Choroid plexus epithelial cell (primary cell): ENCODE measurements at regions not wholly inside any gene's neighbourhood (a gene's known extent, or its start where the extent isn't known, plus 50 kb on each side); places are given as distances from the start of the nearest gene placed in this dataset.
"Not testable (repeated sequence)": the region's sequence is repeated elsewhere in the genome, so short reads cannot be mapped to it uniquely, and the experiment has no call there.

Source experiments
- DNase-seq: peaks from one replicate; pipeline ENCODE4 v3.0.0-alpha.2; 2010; ENCODE audit warnings: low read depth
- H3K4me3 ChIP-seq: 2 replicates; pipeline ENCODE4 v1.5.1; 2011; ENCODE audit warnings: low read depth, mild to moderate bottlenecking, control low read depth, low read length, moderate library complexity
- TF ChIP-seq, protein P1 (sequence below): conservative IDR thresholded peaks from 2 replicates; pipeline ENCODE4 v1.5.1; 2011; ENCODE audit warnings: low read depth, mild to moderate bottlenecking, control low read depth, inconsistent platforms, low read length, moderate library complexity

DNA sequence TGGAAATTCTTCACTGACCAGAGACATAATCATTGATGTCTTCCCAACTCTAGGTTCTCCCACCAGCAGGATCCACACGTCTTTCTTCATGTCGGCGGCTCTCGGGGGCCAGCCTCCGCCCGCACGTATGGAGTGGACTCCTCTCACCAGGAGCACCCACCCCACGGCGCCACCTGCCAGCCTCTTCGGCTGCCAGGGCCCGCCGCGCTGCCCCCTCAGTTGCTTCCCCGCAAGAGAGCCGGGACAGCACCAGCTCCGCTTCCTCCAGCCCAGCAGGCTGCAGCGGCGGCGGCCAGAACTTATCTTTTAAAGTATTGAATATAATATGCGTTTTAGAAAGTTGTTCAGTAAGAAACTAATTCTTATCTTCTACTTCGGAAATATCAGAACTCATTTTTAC is 273.5 kb downstream of the LIPI start:
- DNase-seq, result no peak
- no peak overlapping the region for H3K4me3 ChIP-seq
- TF ChIP-seq, protein P1, sequence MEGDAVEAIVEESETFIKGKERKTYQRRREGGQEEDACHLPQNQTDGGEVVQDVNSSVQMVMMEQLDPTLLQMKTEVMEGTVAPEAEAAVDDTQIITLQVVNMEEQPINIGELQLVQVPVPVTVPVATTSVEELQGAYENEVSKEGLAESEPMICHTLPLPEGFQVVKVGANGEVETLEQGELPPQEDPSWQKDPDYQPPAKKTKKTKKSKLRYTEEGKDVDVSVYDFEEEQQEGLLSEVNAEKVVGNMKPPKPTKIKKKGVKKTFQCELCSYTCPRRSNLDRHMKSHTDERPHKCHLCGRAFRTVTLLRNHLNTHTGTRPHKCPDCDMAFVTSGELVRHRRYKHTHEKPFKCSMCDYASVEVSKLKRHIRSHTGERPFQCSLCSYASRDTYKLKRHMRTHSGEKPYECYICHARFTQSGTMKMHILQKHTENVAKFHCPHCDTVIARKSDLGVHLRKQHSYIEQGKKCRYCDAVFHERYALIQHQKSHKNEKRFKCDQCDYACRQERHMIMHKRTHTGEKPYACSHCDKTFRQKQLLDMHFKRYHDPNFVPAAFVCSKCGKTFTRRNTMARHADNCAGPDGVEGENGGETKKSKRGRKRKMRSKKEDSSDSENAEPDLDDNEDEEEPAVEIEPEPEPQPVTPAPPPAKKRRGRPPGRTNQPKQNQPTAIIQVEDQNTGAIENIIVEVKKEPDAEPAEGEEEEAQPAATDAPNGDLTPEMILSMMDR, result no peak

DNA sequence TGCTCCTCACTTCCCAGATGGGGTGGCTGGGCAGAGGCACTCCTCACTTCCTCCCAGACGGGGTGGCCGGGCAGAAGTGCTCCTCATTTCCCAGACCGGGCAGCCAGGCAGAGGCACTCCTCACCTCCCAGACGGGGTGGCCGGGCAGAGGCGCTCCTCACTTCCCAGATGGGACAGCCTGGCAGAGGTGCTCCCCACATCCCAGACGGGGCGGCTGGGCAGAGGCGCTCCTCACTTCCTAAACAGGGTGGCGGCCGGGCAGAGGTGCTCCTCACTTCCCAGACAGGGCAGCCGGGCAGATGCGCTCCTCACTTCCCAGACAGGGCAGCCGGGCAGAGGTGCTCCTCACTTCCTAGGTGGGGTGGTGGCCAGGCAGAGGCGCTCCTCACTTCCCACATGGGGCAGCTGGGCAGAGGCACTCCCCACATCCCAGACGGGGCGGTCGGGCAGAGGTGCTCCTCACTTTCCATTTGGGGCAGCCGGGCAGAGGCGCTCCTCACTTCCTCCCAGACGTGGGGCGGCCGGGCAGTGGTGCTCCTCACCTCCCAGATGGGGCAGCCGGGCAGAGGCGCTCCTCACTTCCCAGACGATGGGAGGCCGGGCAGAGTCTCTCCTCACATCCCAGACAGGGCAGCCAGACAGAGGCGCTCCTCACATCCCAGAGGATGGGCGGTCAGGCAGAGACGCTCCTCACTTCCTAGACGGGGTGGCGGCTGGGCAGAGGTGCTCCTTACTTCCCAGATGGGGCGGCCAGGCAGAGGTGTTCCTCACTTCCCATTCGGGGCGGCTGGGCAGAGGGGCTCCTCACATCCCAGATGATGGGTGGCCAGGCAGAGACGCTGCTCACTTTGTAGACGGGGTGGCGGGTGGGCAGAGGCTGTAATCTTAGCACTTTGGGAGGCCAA is 274.5 kb downstream of the LIPI start:
- DNase-seq, H3K4me3 ChIP-seq: not testable (repeated sequence)

DNA sequence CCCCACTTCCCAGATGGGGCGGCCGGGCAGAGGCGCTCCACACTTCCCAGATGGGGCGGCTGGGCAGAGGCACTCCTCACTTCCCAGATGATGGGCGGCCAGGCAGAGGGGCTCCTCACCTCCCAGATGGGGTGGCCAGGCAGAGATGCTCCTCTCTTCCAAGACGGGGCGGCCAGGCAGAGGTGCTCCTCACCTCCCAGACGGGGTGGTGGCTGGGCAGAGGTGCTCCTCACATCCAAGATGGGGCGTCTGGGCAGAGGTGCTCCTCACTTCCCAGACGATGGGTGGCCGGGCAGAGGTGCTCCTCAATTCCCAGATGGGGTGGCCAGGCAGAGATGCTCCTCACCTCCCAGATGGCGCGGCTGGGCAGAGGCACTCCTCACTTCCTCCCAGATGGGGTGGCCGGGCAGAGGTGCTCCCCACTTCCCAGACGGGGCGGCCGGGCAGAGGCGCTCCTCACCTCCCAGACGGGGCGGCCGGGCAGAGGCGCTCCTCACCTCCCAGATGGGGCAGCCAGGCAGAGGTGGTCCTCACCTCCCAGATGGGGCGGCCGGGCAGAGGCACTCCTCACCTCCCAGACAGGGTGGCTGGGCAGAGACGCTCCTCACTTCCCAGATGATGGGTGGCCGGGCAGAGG is 275.2 kb downstream of the LIPI start:
- H3K4me3 ChIP-seq, DNase-seq: not testable (repeated sequence)

DNA sequence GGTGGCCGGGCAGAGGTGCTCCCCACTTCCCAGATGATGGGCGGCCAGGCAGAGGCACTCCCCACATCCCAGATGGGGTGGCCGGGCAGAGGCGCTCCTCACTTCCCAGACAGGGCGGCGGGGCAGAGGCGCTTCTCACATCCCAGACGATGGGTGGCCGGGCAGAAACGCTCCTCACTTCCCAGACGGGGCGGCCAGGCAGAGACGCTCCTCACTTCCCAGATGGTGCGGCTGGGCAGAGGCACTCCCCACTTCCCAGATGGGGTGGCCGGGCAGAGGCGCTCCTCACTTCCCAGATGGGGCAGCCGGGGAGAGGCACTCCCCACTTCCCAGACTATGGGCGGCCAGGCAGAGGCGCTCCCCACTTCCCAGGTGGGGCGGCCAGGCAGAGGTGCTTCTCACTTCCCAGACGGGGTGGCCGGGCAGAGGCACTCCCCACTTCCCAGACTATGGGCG is 275.8 kb downstream of the LIPI start:
- H3K4me3 ChIP-seq, DNase-seq: not testable (repeated sequence)

DNA sequence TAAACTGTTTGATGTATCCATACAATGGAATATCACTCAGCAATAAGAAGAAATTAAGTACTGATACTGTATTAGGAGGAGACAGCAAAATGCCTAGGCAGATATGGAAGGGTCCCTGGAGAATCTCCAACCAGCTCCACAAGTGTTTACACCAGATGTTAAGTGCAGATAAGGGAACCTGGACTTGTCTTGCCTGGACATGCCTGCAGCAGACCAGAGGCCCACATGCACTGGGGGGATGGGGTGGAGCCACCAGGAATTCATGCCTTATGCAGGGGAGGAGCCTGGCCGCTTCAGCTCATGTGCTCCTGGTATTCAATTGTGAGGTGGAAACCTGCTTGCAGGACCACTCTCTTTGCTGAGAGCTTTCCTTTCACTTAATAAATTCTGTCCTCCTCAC is 287.6 kb downstream of the LIPI start:
- not testable (repeated sequence) for H3K4me3 ChIP-seq, DNase-seq

DNA sequence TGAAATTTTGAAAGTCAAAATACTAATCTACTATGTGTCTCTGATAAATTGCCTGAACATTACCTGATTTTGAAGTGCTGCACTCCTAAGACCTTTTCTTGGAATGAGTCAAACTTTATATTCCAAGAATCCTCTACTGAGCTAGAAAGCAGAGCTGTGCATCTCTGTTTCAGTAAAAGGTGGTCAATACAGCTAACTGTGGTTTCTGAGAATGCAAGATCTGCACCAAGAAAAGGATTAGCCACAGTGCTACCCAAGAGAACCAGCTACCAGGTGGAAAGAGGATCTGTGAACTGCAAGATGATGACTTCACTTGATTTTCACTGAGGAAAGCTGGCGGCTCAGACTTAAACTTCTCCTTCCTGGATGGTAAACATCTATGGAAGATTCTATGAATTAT is 289.3 kb downstream of the LIPI start:
- not testable (repeated sequence) for H3K4me3 ChIP-seq, DNase-seq

DNA sequence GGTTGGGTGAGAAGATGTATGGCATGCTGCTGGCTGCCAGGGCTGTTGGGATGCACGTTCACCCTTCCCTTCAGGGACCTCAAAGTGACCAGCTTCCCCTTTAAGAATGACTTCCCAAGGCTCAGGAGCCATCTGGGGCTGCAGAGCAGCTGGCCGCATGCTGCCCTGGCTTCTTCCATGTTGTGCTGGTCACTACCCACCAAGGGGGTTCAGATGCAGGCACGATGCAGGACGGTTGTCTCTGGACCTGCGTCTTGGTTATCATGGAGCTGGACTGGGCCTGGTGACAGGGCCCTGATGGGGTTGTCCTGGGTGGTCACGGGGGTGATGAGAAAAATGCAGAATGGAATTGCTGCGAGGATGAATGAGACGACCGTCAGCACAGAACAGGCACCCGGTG is 297.8 kb downstream of the POTED start:
- DNase-seq, H3K4me3 ChIP-seq: not testable (repeated sequence)

DNA sequence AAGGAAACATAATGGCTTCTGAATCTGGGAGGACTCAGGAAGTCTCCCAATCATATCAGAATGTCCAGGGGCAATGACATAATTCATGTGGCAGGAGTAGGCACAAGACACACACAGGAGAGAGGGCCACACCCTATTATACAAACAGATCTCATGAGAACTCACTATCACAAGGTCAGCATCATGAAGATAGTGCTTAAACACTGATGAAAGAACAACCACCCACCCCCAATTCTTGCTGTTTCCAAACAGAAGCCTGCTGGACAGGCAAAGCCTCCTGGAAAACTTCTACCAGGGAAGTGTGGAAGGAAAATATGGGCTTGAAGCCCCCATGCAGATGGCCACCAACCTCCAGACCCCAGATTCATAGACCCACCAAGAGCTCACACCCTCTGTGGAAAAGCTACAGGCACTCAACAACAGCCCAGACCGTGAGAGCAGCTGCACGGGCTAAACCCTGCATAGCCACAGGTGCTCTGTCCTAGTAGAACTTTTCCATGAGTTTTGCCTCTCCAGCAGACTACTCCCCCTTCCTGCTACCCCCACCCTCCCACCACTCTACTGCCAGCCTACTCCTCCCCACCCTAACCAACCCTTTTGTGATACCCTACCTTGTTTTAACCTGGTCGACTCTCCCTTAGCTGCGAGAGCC is 287.1 kb downstream of the POTED start:
- DNase-seq, H3K4me3 ChIP-seq: not testable (repeated sequence)

DNA sequence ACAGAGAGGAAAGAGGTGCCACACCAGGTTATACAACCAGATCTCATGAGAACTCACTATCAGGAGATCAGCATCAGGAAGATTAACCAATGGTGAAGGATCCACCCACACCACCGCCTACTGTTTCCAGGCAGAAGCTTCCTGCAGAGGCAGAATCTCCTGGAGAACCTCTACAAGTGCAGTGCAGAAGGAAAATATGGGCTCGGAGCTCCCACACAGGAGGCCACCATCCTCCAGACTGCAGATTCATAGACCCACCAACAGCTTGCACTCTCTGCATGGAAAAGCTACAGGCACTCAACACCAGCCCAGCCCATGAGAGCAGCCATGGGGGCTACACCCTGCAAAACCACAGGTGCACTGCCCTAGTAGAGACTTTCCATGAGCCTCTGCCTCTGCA is 284.0 kb downstream of the POTED start:
- H3K4me3 ChIP-seq, DNase-seq: not testable (repeated sequence)

DNA sequence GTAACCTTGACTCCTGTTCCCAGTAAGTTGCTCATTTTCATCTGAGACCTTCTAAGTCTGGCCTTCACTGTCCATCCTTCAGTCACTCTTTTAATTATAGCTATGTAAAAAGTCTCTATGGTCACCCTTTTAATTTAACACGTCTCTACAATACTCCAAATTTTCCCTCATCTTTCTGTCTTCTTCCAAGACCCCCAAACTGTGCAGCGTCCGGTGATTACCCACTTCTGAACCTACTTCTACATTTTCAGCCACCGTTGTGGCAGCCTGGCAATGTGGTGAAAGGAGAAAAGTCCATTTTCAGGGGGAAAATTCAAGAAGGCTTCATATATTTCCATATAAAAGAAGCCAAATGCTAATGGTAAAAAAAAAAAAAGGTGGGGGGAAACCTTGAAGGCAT is 283.4 kb downstream of the POTED start:
- DNase-seq, H3K4me3 ChIP-seq: not testable (repeated sequence)

DNA sequence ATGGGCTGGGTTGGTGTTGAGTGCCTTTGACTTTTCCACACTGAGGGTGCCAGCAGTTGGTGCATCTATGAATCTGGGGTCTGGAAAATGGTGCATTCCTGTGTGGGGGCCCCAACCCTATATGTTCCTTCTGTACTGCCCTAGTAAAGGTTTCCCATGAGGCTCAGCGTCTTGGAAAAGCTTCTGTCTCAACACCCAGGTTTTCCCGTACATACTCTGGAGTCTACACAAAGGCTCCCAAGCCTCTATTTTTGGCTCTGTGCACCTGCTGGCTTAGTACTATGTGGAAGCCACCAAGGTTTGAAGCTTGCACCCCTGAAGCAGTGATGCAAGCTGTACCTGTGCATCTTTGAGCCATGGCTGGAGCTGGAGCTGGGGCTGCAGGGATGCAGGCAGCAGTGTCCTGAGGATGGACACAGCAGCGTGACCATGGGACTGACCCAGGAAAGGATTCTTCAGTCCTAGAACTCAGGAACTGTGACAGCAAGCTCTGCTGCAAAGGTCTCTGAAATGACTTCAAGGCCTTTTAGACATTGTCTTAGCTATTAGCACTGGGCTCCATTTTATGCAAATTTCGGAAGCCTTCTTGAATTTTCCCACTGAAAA is 282.7 kb downstream of the POTED start:
- DNase-seq, H3K4me3 ChIP-seq: not testable (repeated sequence)

DNA sequence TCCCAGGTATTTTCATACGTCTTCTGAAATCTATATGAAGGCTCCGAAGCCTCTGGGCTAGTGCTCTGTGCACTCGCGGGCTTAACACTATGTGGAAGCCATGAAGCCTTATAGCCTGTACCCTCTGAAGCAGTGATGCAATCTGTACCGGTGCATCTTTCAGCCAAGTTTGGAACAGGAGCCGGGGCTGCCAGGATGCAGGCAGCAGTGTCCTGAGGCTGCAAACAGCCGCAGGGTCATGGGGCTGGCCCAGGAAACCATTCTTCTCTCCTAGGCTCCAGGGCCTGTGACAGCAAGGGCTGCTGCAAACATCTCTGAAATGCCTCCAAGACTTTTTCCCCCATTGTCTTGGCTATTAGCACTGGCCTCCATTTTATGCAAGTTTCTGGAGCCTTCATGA is 279.6 kb downstream of the POTED start:
- not testable (repeated sequence) for DNase-seq, H3K4me3 ChIP-seq

DNA sequence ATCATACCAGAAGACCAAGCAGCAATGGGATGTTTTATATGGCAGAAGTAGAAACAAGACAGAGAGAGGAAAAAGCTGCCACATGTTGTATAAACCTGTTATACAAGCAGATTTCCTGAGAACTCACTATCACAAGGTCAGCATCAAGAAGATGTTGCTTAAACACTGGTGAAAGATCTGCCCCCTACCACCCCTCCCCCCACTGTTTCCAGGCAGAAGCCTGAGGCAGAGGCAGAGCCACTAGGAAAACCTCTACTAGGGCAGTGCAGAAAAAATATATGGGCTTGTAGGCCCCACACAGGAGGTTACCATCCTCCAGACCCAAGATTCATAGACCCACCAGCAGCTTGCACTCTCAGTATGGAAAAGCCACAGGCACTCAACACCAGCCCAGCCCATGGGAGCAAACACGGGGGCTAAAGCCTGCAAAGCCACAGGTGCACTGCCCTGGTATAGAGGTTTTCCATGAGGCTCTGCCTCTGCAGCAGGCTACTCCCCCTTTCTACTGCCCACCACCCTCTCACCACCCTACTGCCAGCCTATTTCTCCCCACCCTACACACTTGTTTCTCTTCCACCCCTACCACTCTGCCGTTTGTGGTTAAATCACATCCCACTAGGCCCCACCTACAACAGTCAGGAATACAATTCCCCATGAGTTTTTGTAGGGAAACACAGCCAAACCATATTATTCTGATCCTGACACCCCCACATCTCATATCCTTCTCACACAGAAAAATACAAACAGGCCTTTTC is 274.2 kb downstream of the POTED start:
- H3K4me3 ChIP-seq, DNase-seq: not testable (repeated sequence)

DNA sequence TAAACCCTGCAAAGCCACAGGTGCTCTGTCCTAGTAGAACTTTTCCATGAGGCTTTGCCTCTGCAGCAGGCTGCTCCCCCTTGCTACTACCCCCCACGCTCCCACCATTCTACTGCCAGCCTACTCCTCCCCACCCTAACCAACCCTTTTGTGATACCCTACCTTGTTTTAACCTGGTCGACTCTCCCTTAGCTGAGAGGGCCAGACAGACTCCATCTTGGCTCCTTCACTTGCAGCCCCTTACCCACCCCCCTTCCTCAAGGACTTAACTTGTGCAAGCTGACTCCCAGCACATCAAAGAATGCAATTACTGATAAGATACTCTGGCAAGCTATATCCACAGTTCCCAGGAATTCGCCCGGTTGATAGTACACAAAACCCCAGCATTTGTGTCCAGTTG is 267.9 kb downstream of the POTED start:
- not testable (repeated sequence) for DNase-seq, H3K4me3 ChIP-seq

DNA sequence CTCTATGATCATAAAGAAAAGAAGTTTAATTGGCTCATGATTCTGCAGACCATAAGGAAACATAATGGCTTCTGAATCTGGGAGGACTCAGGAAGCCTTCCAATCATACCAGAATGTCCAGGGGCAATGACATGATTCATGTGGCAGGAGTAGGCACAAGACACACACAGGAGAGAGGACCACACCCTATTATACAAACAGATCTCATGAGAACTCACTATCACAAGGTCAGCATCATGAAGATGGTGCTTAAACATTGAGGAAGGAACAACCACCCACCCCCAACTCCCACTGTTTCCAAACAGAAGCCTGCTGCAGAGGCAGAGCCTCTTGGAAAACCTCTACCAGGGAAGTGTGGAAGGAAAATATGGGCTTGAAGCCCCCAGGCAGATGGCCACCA is 267.4 kb downstream of the POTED start:
- not testable (repeated sequence) for DNase-seq, H3K4me3 ChIP-seq

DNA sequence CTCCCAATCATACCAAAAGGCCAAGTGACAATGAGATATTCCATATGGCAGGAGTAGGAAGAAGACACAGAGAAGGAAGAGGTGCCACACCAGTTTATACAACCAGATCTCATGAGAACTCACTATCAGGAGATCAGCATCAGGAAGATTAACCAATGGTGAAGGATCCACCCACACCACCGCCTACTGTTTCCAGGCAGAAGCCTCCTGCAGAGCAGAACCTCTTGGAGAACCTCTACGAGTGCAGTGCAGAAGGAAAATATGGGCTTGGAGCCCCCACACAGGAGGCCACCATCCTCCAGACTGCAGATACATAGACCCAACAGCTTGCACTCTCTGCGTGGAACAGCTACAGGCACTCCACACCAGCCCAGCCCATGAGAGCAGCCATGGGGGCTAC is 264.4 kb downstream of the POTED start:
- H3K4me3 ChIP-seq, DNase-seq: not testable (repeated sequence)
